SK-N-SH treated with all-trans-retinoic acid at 6 μM for 48 hours (cell line): ENCODE measurements at regions not wholly inside any gene's neighbourhood (a gene's known extent, or its start where the extent isn't known, plus 50 kb on each side); places are given as distances from the start of the nearest gene placed in this dataset.

Experiments
- BACH2 ChIP-seq: fragments of 250-450 bp; sonication (Bioruptor Pico); IDR thresholded peaks from 2 replicates; pipeline ENCODE4 v1.9.0; 2021; ENCODE audit warnings: mild to moderate bottlenecking, borderline replicate concordance
- CREB5 ChIP-seq: fragments of 250-450 bp; sonication (Bioruptor Pico); IDR thresholded peaks from 2 replicates; pipeline ENCODE4 v1.5.1; 2020; ENCODE audit warnings: low read depth, mild to moderate bottlenecking, moderate library complexity
- GLIS3 ChIP-seq: fragments of 250-450 bp; sonication (Bioruptor Pico); IDR thresholded peaks from 2 replicates; pipeline ENCODE4 v1.5.0; 2020; ENCODE audit warnings: mild to moderate bottlenecking, moderate library complexity
- PPARA ChIP-seq: fragments of 250-450 bp; sonication (Bioruptor Pico); IDR thresholded peaks from 2 replicates; pipeline ENCODE4 v1.5.0; 2020; ENCODE audit warnings: mild to moderate bottlenecking, borderline replicate concordance
- SNAI2 ChIP-seq: fragments of 250-450 bp; sonication (Bioruptor Pico); IDR thresholded peaks from 2 replicates; pipeline ENCODE4 v1.5.0; 2020; ENCODE audit warnings: mild to moderate bottlenecking, moderate library complexity
- TOX ChIP-seq: fragments of 250-450 bp; sonication (Bioruptor Pico); IDR thresholded peaks from 2 replicates; pipeline ENCODE4 v1.8.0; 2021; ENCODE audit warnings: mild to moderate bottlenecking, moderate library complexity, borderline replicate concordance
- ZFP3 ChIP-seq: fragments of 250-450 bp; sonication (Bioruptor Pico); IDR thresholded peaks from 2 replicates; pipeline ENCODE4 v1.5.0; 2020; ENCODE audit warnings: mild to moderate bottlenecking, moderate library complexity
- ZFP30 ChIP-seq: fragments of 450-650 bp; formaldehyde crosslinking; IDR thresholded peaks from 2 replicates; pipeline ENCODE4 v1.5.0; 2022; ENCODE audit warnings: mild to moderate bottlenecking, moderate library complexity
- ZNF565 ChIP-seq: fragments of 450-650 bp; formaldehyde crosslinking; conservative IDR thresholded peaks from 2 replicates; pipeline ENCODE4 v1.5.0; 2020; ENCODE audit warnings: low read depth, mild to moderate bottlenecking, moderate library complexity
- ZNF8 ChIP-seq: fragments of 450-650 bp; formaldehyde crosslinking; IDR thresholded peaks from 2 replicates; pipeline ENCODE4 v1.5.0; 2020; ENCODE audit warnings: mild to moderate bottlenecking, moderate library complexity
- TF ChIP-seq, protein P1 (sequence below): fragments of 250-450 bp; sonication (Bioruptor Pico); IDR thresholded peaks from 2 replicates; pipeline ENCODE4 v1.8.0; 2021; ENCODE audit warnings: low read depth, mild to moderate bottlenecking, moderate library complexity, borderline replicate concordance

DNA sequence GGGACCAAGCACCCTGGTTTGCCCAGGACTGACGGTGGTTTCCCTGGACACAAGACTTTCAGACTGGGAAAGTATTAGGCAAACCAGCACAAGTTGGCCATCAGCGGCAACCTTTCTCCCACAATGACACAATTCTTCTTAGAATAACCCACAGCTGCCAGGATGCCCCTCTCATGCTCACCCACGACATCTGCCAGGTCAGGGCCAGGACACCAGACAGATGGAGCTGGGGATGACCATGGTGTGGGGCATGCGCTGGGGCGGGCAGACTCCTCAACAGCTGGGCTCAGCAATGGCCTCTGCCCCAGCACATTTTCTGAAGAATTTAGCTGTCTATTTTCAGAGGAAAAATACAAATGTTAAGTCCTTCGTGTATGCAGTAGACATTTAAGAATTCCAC, 226.4 kb downstream of the FNDC1 start:
- TF ChIP-seq ZFP30 (CRISPR knock-in tag) (no peak), ZFP3 (CRISPR knock-in tag) (no peak), BACH2 (CRISPR knock-in tag) (no peak), CREB5 (CRISPR knock-in tag) (no peak), GLIS3 (CRISPR knock-in tag) (no peak), ZNF565 (CRISPR knock-in tag) (no peak), TOX (no peak), PPARA (CRISPR knock-in tag) (no peak), SNAI2 (CRISPR knock-in tag) (no peak), ZNF8 (no peak)
- TF ChIP-seq, protein P1, sequence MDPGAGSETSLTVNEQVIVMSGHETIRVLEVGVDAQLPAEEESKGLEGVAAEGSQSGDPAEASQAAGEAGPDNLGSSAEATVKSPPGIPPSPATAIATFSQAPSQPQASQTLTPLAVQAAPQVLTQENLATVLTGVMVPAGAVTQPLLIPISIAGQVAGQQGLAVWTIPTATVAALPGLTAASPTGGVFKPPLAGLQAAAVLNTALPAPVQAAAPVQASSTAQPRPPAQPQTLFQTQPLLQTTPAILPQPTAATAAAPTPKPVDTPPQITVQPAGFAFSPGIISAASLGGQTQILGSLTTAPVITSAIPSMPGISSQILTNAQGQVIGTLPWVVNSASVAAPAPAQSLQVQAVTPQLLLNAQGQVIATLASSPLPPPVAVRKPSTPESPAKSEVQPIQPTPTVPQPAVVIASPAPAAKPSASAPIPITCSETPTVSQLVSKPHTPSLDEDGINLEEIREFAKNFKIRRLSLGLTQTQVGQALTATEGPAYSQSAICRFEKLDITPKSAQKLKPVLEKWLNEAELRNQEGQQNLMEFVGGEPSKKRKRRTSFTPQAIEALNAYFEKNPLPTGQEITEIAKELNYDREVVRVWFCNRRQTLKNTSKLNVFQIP (CRISPR knock-in tag): no peak
